EH (cell line): ENCODE measurements at regions not wholly inside any gene's neighbourhood (a gene's known extent, or its start where the extent isn't known, plus 50 kb on each side); places are given as distances from the start of the nearest gene placed in this dataset.
"Not testable (repeated sequence)": the region's sequence is repeated elsewhere in the genome, so short reads cannot be mapped to it uniquely, and the experiment has no call there.

Experiments used
- DNase-seq: peaks from one replicate; pipeline ENCODE4 v3.0.0-alpha.2; 2015; ENCODE audit warnings: low read depth

GRCh38 chr2:187610450-187610849, 56.2 kb upstream of the TFPI start:
- not testable (repeated sequence) for DNase-seq

GRCh38 chr2:187612857-187613256, 58.6 kb upstream of the TFPI start:
- peak; percentile 31 for DNase-seq

DNA sequence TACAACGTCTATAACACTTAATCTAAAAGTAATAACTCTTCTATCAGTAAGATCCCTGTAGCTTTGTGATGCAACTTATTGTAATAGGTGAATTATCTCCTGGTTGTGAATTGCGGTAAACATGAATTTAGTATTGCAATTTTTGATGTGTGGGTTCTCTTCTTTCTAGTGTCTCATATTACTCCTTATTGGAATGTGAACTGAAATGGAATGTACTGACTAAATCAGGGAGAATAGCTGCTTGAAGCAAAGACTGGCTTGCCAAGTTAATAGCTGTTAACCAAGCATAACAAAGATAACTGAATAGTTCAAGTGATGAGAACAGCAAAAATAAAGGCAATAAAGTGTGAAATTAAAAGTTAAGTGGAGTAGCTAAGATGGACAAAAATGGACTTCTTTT, 60.5 kb upstream of the TFPI start:
- peak; percentile 58 for DNase-seq

GRCh38 chr2:187615364-187615763, 61.1 kb upstream of the TFPI start:
- DNase-seq = peak; percentile 14

GRCh38 chr2:187615902-187616301, 61.7 kb upstream of the TFPI start:
- no peak for DNase-seq

DNA sequence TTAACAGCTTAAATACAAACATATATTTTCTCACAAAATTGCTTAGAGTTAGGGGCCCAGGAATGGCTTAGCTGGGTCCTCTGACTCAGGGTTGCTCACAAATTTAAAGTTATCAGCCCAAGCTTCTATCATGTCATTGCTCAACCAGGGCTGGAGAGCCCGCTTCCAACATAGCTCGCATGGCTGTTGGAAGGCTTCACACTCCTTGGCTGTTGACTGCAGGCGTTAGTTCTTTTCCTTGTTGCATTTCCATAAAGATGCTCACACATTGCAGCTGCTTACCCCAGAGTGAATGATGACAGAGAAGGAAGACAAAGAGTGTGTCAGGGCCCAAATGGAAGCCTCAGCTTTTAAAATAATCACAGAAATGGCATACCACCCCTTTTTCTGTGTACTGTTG, 62.9 kb upstream of the TFPI start:
- no peak for DNase-seq

- DNase-seq = no peak
Measured at GRCh38 chr2:187617905-187618304, 63.7 kb upstream of the TFPI start.

GRCh38 chr2:187618813-187619212, 64.6 kb upstream of the TFPI start:
- DNase-seq = peak; percentile 32

GRCh38 chr2:187627153-187627552, 72.9 kb upstream of the TFPI start:
- DNase-seq = no peak

DNA sequence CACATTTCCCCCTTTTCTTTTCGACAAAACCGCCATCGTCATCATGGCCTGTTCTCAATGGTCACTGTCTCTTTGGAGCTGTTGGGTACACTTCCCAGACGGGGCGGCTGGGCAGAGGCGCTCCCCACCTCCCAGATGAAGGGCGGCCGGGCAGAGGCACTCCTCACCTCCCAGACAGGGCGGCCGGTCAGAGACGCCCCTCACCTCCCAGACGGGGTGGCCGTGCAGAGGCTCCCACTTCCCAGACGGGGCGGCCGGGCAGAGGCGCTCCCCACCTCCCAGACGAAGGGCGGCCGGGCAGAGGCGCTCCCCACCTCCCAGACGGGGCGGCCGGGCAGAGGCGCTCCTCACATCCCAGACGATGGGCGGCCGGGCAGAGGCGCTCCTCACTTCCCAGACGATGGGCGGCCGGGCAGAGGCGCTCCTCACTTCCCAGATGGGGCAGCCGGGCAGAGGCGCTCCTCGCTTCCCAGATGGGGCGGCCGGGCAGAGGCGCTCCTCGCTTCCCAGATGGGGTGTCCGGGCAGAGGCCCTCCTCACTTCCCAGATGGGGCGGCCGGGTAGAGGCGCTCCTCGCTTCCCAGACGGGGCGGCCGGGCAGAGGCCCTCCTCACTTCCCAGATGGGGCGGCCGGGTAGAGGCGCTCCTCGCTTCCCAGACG, 82.6 kb upstream of the TFPI start:
- DNase-seq = not testable (repeated sequence)

DNA sequence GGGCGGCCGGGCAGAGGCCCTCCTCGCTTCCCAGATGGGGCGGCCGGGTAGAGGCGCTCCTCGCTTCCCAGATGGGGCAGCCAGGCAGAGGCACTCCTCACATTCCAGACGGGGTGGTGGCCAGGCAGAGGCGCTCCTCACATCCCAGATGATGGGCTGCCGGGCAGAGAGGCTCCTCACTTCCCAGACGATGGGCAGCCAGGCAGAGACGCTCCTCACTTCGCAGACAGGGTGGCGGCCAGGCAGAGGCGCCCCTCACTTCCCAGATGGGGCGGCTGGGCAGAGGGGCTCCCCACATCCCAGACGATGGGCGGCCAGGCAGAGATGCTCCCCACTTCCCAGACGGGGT, 83.1 kb upstream of the TFPI start:
- not testable (repeated sequence) for DNase-seq

DNA sequence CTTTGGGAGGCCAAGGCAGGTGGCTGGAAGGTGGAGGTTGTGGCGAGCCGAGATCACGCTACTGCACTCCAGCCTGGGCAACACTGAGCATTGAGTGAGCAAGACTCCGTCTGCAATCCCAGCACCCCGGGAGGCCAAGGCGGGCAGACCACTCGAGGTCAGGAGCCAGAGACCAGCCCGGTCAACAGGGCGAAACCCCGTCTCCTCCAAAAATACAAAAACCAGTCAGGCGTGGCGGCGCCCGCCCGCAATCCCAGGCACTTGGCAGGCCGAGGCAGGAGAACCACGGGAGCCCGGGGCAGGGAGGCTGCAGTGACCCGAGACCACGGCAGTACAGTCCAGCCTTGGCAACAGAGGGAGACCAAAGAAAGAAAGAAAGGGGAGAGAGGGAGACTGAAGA, 83.5 kb upstream of the TFPI start:
- not testable (repeated sequence) for DNase-seq

GRCh38 chr2:187638840-187639239, 84.6 kb upstream of the TFPI start:
- DNase-seq = no peak

DNA sequence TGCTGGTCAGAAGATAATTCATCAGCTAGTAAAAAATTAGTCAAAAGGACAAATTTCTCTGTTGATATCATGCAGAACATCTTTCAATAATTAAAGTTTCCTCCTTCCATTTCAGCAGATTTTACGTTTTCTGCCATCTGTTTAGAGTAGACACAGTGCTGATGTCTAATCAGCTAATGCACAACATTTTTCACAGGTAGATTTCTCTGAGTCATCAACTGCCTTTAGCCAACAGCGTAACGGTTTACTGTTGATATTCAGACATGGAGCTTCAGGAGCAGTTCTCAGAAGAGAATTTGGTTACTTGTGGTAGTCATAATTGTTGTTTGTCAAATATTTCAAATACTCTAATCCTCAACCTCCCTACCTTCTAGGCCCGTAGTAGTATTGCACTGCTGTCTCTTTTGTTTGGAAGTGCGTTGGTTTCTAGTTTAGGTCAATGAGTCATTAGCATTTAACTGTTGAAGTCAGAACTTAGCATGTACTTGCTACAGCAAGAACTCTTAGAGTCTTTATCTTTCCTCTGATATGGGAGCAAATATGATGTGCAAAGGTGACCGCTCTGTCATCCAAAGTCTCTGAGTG, 86.8 kb upstream of the TFPI start:
- no peak for DNase-seq

DNA sequence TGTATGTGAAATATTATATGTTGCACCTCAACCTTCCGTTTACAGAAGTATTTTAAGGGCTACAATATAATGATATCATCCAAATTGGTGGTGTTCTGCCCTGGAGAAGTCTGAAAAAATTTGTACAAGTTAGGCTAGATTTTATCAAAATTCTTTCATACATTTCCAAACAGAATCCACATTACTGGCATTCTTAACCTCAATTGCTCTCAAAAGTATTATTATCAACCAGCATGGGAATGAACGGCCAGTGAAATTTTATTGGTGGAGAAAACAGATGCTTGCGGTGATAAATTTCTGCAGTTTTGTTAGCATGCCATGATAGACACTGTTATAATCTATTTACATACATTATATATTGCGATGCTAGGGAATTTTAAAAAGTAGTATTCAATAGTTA, 88.3 kb upstream of the TFPI start:
- peak; percentile 70 for DNase-seq

GRCh38 chr2:187644486-187644885, 90.3 kb upstream of the TFPI start:
- DNase-seq = peak; percentile 30

- DNase-seq = peak; percentile 67
Measured at GRCh38 chr2:187644981-187645380, 90.7 kb upstream of the TFPI start.

- DNase-seq = no peak
Measured at GRCh38 chr2:187646556-187646955, 92.3 kb upstream of the TFPI start.

- DNase-seq = no peak
Measured at GRCh38 chr2:187654535-187654934, 100.3 kb upstream of the TFPI start.

GRCh38 chr2:187655001-187655400, 100.8 kb upstream of the TFPI start:
- no peak for DNase-seq

DNA sequence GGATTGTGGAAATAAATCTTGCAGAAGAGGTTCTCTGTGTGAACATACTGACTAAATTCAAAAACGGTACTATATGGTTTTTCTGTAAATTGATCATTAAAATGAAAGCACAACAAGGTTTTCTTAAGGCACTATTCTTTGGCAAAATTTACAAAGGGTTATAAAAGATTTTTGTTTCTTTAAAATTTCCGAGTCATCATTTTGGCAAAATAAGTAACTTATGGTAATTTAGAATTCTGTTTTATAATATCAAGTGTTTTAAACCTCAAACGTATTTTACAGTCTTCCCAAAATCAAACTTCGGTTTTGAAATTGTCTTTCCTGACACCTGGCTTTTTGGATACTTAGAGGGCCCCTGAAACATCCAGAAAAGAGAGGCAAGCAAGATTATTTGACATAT, 101.9 kb upstream of the TFPI start:
- no peak for DNase-seq

- peak; percentile 43 for DNase-seq
Measured at GRCh38 chr2:187658952-187659525, 104.8 kb upstream of the TFPI start.

GRCh38 chr2:187676050-187676449, 121.8 kb upstream of the TFPI start:
- DNase-seq = not testable (repeated sequence)

DNA sequence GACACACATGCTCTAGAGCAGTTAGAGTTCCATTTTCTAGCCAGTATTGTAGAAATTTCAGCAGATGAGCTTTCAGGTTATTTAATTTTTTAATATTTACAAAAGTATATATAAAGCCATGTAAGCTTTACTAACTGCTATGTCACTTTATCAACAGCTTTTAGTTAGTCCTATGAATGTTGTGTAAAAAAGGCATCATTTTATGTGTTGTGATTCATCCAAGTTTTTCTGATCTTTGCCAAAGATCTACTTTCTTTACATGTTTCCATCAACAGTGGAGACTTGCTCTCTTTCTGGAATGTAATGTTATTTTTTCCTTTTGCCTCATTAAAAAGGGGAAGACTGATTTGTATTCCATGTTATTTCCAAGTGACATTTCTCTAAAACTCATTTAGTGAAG, 125.2 kb upstream of the TFPI start:
- peak; percentile 67 for DNase-seq
